Activated naive CD4-positive, alpha-beta T cell treated with anti-CD3 and anti-CD28 coated beads, Interleukin-2, amount 10 ng/mL, durations not matched to agents 7 days and 5 days (primary cell): ENCODE measurements at regions not wholly inside any gene's neighbourhood (a gene's known extent, or its start where the extent isn't known, plus 50 kb on each side); places are given as distances from the start of the nearest gene placed in this dataset.

ENCODE experiments used
- CTCF ChIA-PET: fragments of 350-600 bp; sonication (Branson Sonifier 250); formaldehyde crosslinking; loops from one replicate; lab custom pipeline; 2021; ENCODE audit warnings: antibody characterized with exemption; lab: Charles Lee
- DNase-seq: peaks from one replicate; pipeline ENCODE4 v3.0.0-alpha.2; 2020
- H3K27ac Mint-ChIP-seq: one replicate; pipeline ENCODE4 v1.8.0; 2021; ENCODE audit warnings: mild to moderate bottlenecking, moderate library complexity, mixed read lengths
- H3K27me3 Mint-ChIP-seq: one replicate; pipeline ENCODE4 v1.8.0; 2021; ENCODE audit warnings: mild to moderate bottlenecking, mixed read lengths
- H3K36me3 Mint-ChIP-seq: one replicate; pipeline ENCODE4 v1.8.0; 2021; ENCODE audit warnings: mixed read lengths
- H3K4me1 Mint-ChIP-seq: one replicate; pipeline ENCODE4 v1.8.0; 2021; ENCODE audit warnings: mixed read lengths
- H3K4me3 Mint-ChIP-seq: one replicate; pipeline ENCODE4 v1.8.0; 2021; ENCODE audit warnings: mild to moderate bottlenecking, moderate library complexity, mixed read lengths
- H3K9me3 Mint-ChIP-seq: one replicate; pipeline ENCODE4 v1.8.0; 2021; ENCODE audit warnings: mixed read lengths

- H3K36me3 Mint-ChIP-seq, result no peaks in the 10 kb centered on the region
- peaks cover 11% of the 10 kb centered on the region for H3K27me3 Mint-ChIP-seq
- CTCF ChIA-PET, result no interaction called here
Observed at GRCh38 chr2:558302-558642, 118.9 kb downstream of the TMEM18 start.

GRCh38 chr2:557635-558301 is 119.4 kb downstream of the TMEM18 start:
- Mint-ChIP-seq H3K4me1 (no peaks in the 10 kb centered on the region), H3K36me3 (no peaks in the 10 kb centered on the region), H3K27ac (no peak overlapping the region), H3K27me3 (peaks cover 15% of the 10 kb centered on the region), H3K4me3 (no peak overlapping the region), H3K9me3 (no peaks in the 10 kb centered on the region)
- CTCF ChIA-PET, result no interaction called here
- no peak for DNase-seq

More at GRCh38 chr2:558302-558642, 118.9 kb downstream of the TMEM18 start:
- Mint-ChIP-seq H3K4me3 (no peak overlapping the region), H3K9me3 (no peaks in the 10 kb centered on the region), H3K4me1 (no peaks in the 10 kb centered on the region), H3K27ac (no peak overlapping the region)
- DNase-seq, result no peak

- Mint-ChIP-seq H3K36me3 (no peaks in the 10 kb centered on the region), H3K4me1 (no peaks in the 10 kb centered on the region), H3K4me3 (no peak overlapping the region), H3K27me3 (peaks cover 21% of the 10 kb centered on the region), H3K27ac (no peak overlapping the region), H3K9me3 (no peaks in the 10 kb centered on the region)
- CTCF ChIA-PET, result no interaction called here
- no peak for DNase-seq
Observed at GRCh38 chr2:556485-556884, 120.7 kb downstream of the TMEM18 start.

- CTCF ChIA-PET, result no interaction called here
- peaks cover 28% of the 10 kb centered on the region for H3K27me3 Mint-ChIP-seq
- H3K36me3 Mint-ChIP-seq, result no peaks in the 10 kb centered on the region
- no peak for DNase-seq
- no peak overlapping the region for H3K4me3 Mint-ChIP-seq
- no peaks in the 10 kb centered on the region for H3K9me3 Mint-ChIP-seq
- H3K4me1 Mint-ChIP-seq, result no peaks in the 10 kb centered on the region
- H3K27ac Mint-ChIP-seq, result no peak overlapping the region
Observed at GRCh38 chr2:555164-555922, 121.9 kb downstream of the TMEM18 start.

- Mint-ChIP-seq H3K36me3 (no peaks in the 10 kb centered on the region), H3K27ac (no peak overlapping the region), H3K27me3 (peaks cover 24% of the 10 kb centered on the region), H3K9me3 (no peaks in the 10 kb centered on the region), H3K4me1 (no peaks in the 10 kb centered on the region), H3K4me3 (no peak overlapping the region)
- no peak for DNase-seq
- CTCF ChIA-PET, result no interaction called here
Observed at GRCh38 chr2:554444-554843, 122.8 kb downstream of the TMEM18 start.

GRCh38 chr2:552906-553305 is 124.3 kb downstream of the TMEM18 start:
- no peaks in the 10 kb centered on the region for H3K36me3 Mint-ChIP-seq
- H3K4me3 Mint-ChIP-seq, result no peak overlapping the region
- H3K4me1 Mint-ChIP-seq, result no peaks in the 10 kb centered on the region
- H3K27me3 Mint-ChIP-seq, result peaks cover 25% of the 10 kb centered on the region
- H3K27ac Mint-ChIP-seq, result no peak overlapping the region
- CTCF ChIA-PET, result no interaction called here
- no peak for DNase-seq
- H3K9me3 Mint-ChIP-seq, result no peaks in the 10 kb centered on the region

- no peak overlapping the region for H3K27ac Mint-ChIP-seq
Observed at GRCh38 chr2:551621-552020, 125.6 kb downstream of the TMEM18 start.

GRCh38 chr2:550860-551567 is 126.2 kb downstream of the TMEM18 start:
- CTCF ChIA-PET, result no interaction called here
- H3K9me3 Mint-ChIP-seq, result no peaks in the 10 kb centered on the region
- H3K27ac Mint-ChIP-seq, result no peak overlapping the region
- peaks cover 34% of the 10 kb centered on the region for H3K27me3 Mint-ChIP-seq
- H3K36me3 Mint-ChIP-seq, result no peaks in the 10 kb centered on the region
- H3K4me1 Mint-ChIP-seq, result no peaks in the 10 kb centered on the region
- H3K4me3 Mint-ChIP-seq, result no peak overlapping the region
- DNase-seq, result no peak

More at GRCh38 chr2:551621-552020, 125.6 kb downstream of the TMEM18 start:
- Mint-ChIP-seq H3K27me3 (peaks cover 34% of the 10 kb centered on the region), H3K9me3 (no peaks in the 10 kb centered on the region), H3K4me1 (no peaks in the 10 kb centered on the region), H3K4me3 (no peak overlapping the region), H3K36me3 (no peaks in the 10 kb centered on the region)
- CTCF ChIA-PET, result no interaction called here
- DNase-seq, result no peak

GRCh38 chr2:545711-546650 is 131.2 kb downstream of the TMEM18 start:
- Mint-ChIP-seq H3K9me3 (no peaks in the 10 kb centered on the region), H3K4me1 (no peaks in the 10 kb centered on the region), H3K27ac (no peak overlapping the region), H3K27me3 (peaks cover 21% of the 10 kb centered on the region), H3K4me3 (no peak overlapping the region), H3K36me3 (no peaks in the 10 kb centered on the region)
- CTCF ChIA-PET, result no interaction called here
- no peak for DNase-seq

GRCh38 chr2:545228-545627 is 132.0 kb downstream of the TMEM18 start:
- Mint-ChIP-seq H3K9me3 (no peaks in the 10 kb centered on the region), H3K4me1 (no peaks in the 10 kb centered on the region), H3K27ac (no peak overlapping the region), H3K27me3 (peaks cover 19% of the 10 kb centered on the region), H3K36me3 (no peaks in the 10 kb centered on the region), H3K4me3 (no peak overlapping the region)
- CTCF ChIA-PET, result no interaction called here
- DNase-seq, result no peak

GRCh38 chr2:538646-539045 is 138.6 kb downstream of the TMEM18 start:
- H3K9me3 Mint-ChIP-seq, result no peaks in the 10 kb centered on the region
- no peaks in the 10 kb centered on the region for H3K36me3 Mint-ChIP-seq
- peaks cover 9% of the 10 kb centered on the region for H3K27me3 Mint-ChIP-seq
- no peak overlapping the region for H3K27ac Mint-ChIP-seq
- CTCF ChIA-PET, result no interaction called here
- H3K4me3 Mint-ChIP-seq, result no peak overlapping the region
- no peaks in the 10 kb centered on the region for H3K4me1 Mint-ChIP-seq
- DNase-seq, result no peak

GRCh38 chr2:535222-535621 is 142.0 kb downstream of the TMEM18 start:
- no peak overlapping the region for H3K27ac Mint-ChIP-seq
- CTCF ChIA-PET, result no interaction called here
- H3K36me3 Mint-ChIP-seq, result no peaks in the 10 kb centered on the region
- H3K27me3 Mint-ChIP-seq, result peaks cover 13% of the 10 kb centered on the region
- H3K4me1 Mint-ChIP-seq, result no peaks in the 10 kb centered on the region
- H3K9me3 Mint-ChIP-seq, result no peaks in the 10 kb centered on the region
- no peak overlapping the region for H3K4me3 Mint-ChIP-seq
- DNase-seq, result no peak

- DNase-seq, result no peak
- Mint-ChIP-seq H3K4me1 (no peaks in the 10 kb centered on the region), H3K36me3 (no peaks in the 10 kb centered on the region), H3K27ac (no peak overlapping the region), H3K4me3 (no peak overlapping the region), H3K27me3 (peaks cover 4% of the 10 kb centered on the region), H3K9me3 (no peaks in the 10 kb centered on the region)
- CTCF ChIA-PET, result interaction anchor here (1.6 to 1.7 kb wide), 2 partner anchors 107 to 108 kb away, joined by 6 read pairs; no protein-coding TSS in a partner anchor
Observed at GRCh38 chr2:529852-530251, 147.4 kb downstream of the TMEM18 start.

GRCh38 chr2:529424-529823 is 147.8 kb downstream of the TMEM18 start:
- DNase-seq, result no peak
- H3K9me3 Mint-ChIP-seq, result no peaks in the 10 kb centered on the region
- H3K36me3 Mint-ChIP-seq, result no peaks in the 10 kb centered on the region
- H3K27ac Mint-ChIP-seq, result no peak overlapping the region
- H3K27me3 Mint-ChIP-seq, result peaks cover 4% of the 10 kb centered on the region
- CTCF ChIA-PET, result interaction anchor here (1.6 to 1.7 kb wide), 2 partner anchors 107 to 109 kb away, joined by 6 read pairs; no protein-coding TSS in a partner anchor
- H3K4me1 Mint-ChIP-seq, result no peaks in the 10 kb centered on the region
- H3K4me3 Mint-ChIP-seq, result no peak overlapping the region
